Neural cell (in vitro differentiated cells): ENCODE measurements at regions not wholly inside any gene's neighbourhood (a gene's known extent, or its start where the extent isn't known, plus 50 kb on each side); places are given as distances from the start of the nearest gene placed in this dataset.

Experiments
- CTCF ChIP-seq: fragments of 450-650 bp; IDR thresholded peaks from 2 replicates; pipeline ENCODE4 v1.5.1; 2014; ENCODE audit warnings: antibody characterized with exemption, mild to moderate bottlenecking, moderate library complexity; ENCODE audit not compliant: poor library complexity, severe bottlenecking
- POLR2AphosphoS5 ChIP-seq: IDR thresholded peaks from 2 replicates; pipeline ENCODE4 v1.6.1; 2012
- REST ChIP-seq: IDR thresholded peaks from 2 replicates; pipeline ENCODE4 v1.6.1; 2012; ENCODE audit warnings: borderline replicate concordance
- TAF1 ChIP-seq: IDR thresholded peaks from 2 replicates; pipeline ENCODE4 v1.6.1; 2012; ENCODE audit warnings: low read depth

- TF ChIP-seq REST (no peak), POLR2AphosphoS5 (no peak), TAF1 (no peak), CTCF (no peak)
Observed at GRCh38 chr4:19557161-19557560, 694.5 kb upstream of the SLIT2 start.
